HG03025 (cell line): ENCODE measurements at regions not wholly inside any gene's neighbourhood (a gene's known extent, or its start where the extent isn't known, plus 50 kb on each side); places are given as distances from the start of the nearest gene placed in this dataset.
"Not testable (repeated sequence)": the region's sequence is repeated elsewhere in the genome, so short reads cannot be mapped to it uniquely, and the experiment has no call there.

Experiments used
- ATAC-seq: cut with Tn5 transposase; IDR thresholded peaks from one replicate; pipeline ENCODE4 v1.9.1; 2021; ENCODE audit warnings: mild to moderate bottlenecking, moderate library complexity; ENCODE audit not compliant: unreplicated experiment, low FRiP score

GRCh38 chr3:26452363-26452762 lies 170.2 kb upstream of the LRRC3B start:
- no peak for ATAC-seq

GRCh38 chr3:26460985-26461384 lies 161.6 kb upstream of the LRRC3B start:
- no peak for ATAC-seq

DNA sequence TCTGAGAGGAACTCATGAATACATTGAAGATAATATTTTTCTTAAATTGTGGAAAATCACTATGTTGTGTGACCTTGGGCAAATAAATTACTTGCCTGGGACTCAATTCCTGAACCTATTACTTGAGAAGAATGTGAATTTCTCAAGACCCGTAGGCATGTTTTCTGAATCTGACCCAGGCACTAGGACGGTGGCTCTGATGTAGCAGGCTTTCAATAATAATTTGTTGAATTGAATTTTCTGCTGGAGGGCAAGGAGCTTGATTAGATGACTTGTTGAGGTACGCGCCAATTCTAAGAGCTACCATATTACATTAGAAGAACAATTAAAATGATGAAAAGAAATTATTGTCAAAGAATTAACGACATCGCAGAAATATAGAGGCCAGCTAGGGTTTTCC lies 150.2 kb upstream of the LRRC3B start:
- no peak for ATAC-seq

- ATAC-seq = no peak
Observed at GRCh38 chr3:26474706-26475105, 147.9 kb upstream of the LRRC3B start.

DNA sequence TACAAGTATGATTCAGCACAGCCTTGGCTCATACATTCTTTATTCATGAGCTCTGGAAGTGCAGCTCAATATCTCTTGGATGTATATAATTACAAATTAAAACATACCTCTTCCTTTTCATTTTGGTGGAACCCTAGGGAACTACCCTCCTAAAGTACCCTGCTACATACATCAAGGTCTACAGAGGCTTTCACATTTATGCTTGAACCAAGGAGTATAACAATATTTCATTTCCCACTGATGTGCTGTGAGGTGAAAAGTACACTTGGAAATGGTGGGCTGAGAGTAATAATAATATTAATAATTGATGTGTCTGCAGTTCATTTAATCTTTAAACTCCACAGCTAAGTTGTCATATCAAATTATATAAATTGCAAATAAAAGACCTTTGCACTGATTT lies 142.2 kb upstream of the LRRC3B start:
- ATAC-seq = no peak

DNA sequence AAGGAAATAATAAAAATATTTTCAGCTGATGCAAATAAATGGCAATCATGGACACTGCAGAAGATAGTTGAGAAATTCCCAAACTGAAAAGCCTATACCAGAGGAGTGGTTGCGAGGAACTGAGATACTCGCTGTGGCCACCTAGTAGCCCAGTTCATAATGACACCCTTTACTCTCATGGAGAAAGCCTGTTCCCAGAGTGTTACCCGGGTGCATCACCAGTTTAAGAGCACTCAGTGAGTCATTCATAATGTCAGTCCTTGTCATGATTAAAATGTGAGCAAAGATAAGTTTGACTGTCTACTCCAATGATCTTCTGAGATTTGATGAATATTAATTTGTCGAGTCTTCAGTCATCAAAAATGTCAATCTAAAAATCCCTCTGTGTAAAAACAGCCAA lies 138.4 kb upstream of the LRRC3B start:
- no peak for ATAC-seq

- no peak for ATAC-seq
Observed at GRCh38 chr3:26498271-26498670, 124.3 kb upstream of the LRRC3B start.

DNA sequence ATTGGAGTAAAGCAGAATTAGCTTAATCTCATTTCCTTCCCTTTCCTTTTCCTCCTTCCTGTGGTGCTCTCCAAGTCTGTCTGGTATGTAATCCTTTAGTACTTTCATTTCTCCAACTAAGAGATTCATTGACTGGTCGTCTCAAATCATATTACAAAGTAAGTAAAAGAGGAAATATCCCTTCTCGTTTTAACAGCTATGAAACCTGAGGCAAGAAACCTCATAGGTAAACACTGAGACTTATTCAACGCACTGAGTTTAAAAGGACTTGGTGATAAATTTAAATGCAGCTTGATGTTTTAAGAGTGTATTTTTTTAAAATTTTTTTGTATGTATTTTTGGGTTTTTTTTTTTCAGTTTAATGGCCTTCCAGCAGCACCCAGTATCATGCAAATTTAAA lies 117.2 kb upstream of the LRRC3B start:
- no peak for ATAC-seq

- not testable (repeated sequence) for ATAC-seq
Observed at GRCh38 chr3:26514445-26515029, 108.0 kb upstream of the LRRC3B start.

DNA sequence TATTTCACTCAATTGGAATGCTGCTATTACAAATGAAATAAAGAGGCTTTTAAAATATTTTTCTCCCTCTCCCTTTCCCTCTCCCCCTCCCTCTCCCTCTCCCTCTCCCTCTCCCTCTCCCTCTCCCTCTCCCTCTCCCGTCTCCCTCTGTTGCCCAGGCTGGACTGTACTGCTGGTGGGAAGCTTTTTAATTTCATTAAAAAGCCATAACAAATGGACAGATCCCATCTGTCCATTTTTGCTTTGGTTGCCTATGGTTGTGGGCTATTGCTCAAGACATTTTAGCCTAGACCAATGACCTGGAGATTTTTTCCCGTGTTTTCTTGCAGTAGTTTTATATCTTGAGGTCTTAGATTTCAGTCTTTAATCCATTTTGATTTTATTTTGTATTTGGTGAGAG lies 107.2 kb upstream of the LRRC3B start:
- ATAC-seq = no peak

- ATAC-seq = no peak
Observed at GRCh38 chr3:26521261-26521660, 101.3 kb upstream of the LRRC3B start.

DNA sequence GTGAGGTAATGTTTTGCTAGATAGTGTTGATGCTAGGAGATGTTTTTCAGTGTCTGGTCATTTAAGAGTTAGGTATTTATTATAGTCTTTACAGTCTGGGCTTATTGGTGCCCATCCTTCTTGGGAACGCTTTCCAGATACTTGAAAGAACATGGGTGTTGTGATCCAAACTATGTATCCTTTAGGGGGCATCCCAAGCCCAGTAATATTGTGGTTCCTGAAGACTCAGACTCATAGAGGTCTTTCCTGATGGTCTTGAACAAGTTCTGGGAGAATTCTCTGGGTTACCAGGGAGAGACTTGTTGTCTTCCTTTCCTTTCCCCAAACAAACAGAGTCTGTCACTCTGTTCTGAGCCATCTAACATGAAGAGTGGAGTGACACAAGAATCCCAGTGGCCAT lies 99.7 kb upstream of the LRRC3B start:
- no peak for ATAC-seq

- ATAC-seq = no peak
Observed at GRCh38 chr3:26525013-26525412, 97.6 kb upstream of the LRRC3B start.

DNA sequence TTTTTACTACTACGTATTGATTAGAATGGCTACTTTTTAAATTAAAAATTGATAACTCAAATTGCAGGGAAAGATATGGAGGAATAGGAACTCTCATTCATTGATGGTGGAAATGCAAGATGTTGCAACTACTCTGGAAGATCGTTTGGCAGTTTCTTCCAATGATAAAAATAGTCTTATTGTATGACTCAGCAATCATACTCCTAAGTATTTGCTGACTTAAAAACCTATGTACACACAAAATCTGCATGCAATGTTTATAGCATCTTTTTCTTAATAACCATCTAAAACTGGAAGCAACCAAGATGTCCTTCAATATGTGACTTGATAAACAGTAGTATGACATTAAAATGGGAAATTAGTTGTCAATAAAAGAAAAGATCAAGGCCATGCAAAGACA lies 87.4 kb upstream of the LRRC3B start:
- ATAC-seq = no peak

GRCh38 chr3:26536955-26537354 lies 85.6 kb upstream of the LRRC3B start:
- no peak for ATAC-seq

DNA sequence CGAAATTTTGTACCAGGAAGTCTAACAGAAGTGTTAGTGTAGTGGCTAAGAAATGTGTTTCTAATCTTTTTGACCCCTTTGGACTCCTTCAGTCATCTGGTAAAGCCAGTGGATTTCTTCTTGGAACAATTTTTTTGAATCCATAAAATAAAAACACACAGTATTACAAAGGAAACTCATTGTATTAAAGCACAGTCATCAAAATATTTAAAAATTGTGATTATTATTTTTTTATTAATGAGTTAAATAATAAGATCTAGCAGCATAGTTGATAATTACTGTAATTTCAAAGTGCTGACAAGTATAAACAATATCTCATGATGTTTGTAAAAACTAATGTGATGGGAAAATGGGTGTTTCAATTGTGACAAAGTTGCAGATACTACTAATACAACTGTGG lies 72.2 kb upstream of the LRRC3B start:
- no peak for ATAC-seq

DNA sequence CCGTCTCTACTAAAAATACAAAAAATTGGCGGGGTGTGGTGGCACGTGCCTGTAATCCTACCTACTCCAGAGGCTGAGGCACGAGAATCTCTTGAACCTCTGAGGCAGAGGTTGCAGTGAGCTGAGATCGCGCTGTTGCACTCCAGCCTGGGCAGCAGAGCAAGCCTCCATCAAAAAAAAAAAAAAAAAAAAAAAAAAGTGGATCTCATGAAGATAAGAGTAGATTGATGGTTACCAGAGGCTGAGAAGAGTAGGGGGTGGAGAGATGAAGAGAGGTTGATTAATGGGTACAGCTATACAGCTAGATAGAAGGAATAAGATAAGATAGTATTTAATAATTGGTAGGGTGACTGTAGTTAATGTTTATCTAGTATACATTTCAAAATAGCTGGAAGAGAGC lies 65.9 kb upstream of the LRRC3B start:
- no peak for ATAC-seq

DNA sequence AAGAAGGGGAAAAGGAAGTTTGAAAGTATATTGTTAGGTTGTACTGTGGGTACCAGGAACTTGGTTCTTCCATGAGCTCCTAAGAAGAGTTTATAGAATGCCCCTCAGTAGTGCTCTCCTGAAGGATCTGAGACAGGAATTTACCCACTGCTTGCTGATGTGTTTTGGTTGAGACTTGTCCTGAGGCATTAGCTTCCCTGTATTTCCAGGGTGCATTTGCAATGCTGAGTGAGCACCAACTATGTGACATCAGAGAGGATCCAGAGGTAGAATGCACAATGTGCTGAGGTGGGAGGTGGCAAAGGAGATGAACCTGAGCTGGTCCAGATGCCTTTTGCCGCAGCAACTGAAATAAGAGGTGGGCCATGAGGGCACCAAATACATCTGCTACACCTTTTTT lies 64.3 kb upstream of the LRRC3B start:
- no peak for ATAC-seq

DNA sequence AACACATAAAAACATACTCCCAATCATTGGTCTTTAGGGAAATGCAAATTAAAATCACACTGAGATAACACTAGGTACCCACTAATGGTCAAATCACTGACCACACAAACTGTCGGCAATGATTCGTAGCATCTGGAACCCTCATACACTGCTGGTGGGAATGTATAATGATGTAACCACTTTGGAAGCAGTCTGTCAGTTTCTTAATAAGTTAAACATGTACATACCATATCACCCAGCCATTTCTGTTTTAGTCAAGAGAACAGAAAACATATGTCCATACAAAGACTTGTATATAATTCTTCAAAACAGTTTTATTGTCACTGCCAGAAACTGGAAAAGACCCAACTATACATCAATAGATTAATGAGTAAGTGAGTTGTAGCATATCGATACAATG lies 63.3 kb upstream of the LRRC3B start:
- no peak for ATAC-seq

DNA sequence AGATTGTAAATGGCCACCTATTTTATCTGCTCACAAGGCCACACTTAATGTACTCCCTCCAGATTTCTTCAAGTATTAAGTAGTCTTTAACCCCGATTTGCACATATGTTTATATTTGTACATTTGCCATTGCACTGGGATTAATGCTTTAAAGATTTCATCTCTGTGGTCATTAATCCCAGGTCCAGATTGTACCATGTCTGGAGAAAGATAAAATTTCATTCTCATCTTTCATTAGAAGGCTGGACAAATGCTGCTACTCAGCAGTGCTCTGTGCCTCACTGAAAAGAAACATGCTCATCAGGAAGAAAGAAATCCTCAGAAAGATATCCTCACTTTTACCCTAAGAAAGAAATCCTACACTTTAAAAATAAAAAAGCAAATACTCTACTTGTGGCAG lies 62.5 kb upstream of the LRRC3B start:
- no peak for ATAC-seq

- no peak for ATAC-seq
Observed at GRCh38 chr3:26562021-26562768, 60.4 kb upstream of the LRRC3B start.
